ENCODE measurements at regions not wholly inside any gene's neighbourhood (a gene's known extent, or its start where the extent isn't known, plus 50 kb on each side); places are given as distances from the start of the nearest gene placed in this dataset.

DNA sequence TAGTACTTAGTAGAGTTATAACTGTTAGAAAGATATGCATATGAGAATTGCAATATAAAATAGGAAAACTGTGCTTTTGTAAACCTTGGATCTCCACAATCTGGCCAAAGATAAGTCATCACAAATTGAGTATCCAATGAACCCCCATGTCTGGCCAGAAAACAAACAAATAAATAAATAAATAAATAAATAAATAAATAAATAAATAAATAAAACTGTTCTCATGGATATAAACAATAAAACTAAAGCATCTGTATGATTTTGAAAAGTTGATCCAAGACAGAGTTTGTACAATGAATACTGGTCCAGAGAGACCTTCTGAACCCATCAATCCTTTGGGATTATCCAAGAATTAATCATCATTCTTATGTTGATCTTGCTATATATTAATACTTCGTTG, 367.6 kb upstream of the CDH9 start:
- WGBS (ENCODE audit: insufficient coverage, insufficient read length), result no CpG with 5 or more reads among the region's 1 CpG
- no peak for DNase-seq (ENCODE audit: low read depth, low spot score)

GRCh38 chr5:27403243-27403882, 365.0 kb upstream of the CDH9 start:
- no peak overlapping the region for H3K4me3 ChIP-seq (ENCODE audit: low read length)
- no peak for DNase-seq (ENCODE audit: low read depth, low spot score)
- no peak overlapping the region for H3K27ac ChIP-seq (ENCODE audit: low read length)
- no peaks in the 10 kb centered on the region for H3K4me1 ChIP-seq (ENCODE audit: control insufficient read depth, insufficient read depth, low read length)
- no peaks in the 10 kb centered on the region for H3K9me3 ChIP-seq (ENCODE audit: control insufficient read depth, insufficient read depth, low read length)
- no peaks in the 10 kb centered on the region for H3K36me3 ChIP-seq (ENCODE audit: control insufficient read depth, insufficient read depth, low read length)
- no CpG with 5 or more reads among the region's 5 CpGs for WGBS (ENCODE audit: insufficient coverage, insufficient read length)
- H3K27me3 ChIP-seq (ENCODE audit: control insufficient read depth, insufficient read depth, low read length), result no peaks in the 10 kb centered on the region

More for the DNA sequence above, 367.6 kb upstream of the CDH9 start:
- no peaks in the 10 kb centered on the region for H3K4me1 ChIP-seq (ENCODE audit: control insufficient read depth, insufficient read depth, low read length)
- H3K27ac ChIP-seq (ENCODE audit: low read length), result no peak overlapping the region
- H3K9me3 ChIP-seq (ENCODE audit: control insufficient read depth, insufficient read depth, low read length), result no peaks in the 10 kb centered on the region
- H3K4me3 ChIP-seq (ENCODE audit: low read length), result no peak overlapping the region
- H3K27me3 ChIP-seq (ENCODE audit: control insufficient read depth, insufficient read depth, low read length), result no peaks in the 10 kb centered on the region
- no peaks in the 10 kb centered on the region for H3K36me3 ChIP-seq (ENCODE audit: control insufficient read depth, insufficient read depth, low read length)

- WGBS (ENCODE audit: insufficient coverage, insufficient read length), result no CpG with 5 or more reads among the region's 3 CpGs
- H3K27ac ChIP-seq (ENCODE audit: low read length), result no peak overlapping the region
Measured at GRCh38 chr5:27402828-27403227, 364.4 kb upstream of the CDH9 start.

GRCh38 chr5:27396998-27397397, 358.6 kb upstream of the CDH9 start:
- Histone ChIP-seq H3K4me1 (ENCODE audit: control insufficient read depth, insufficient read depth, low read length) (no peaks in the 10 kb centered on the region), H3K27me3 (ENCODE audit: control insufficient read depth, insufficient read depth, low read length) (no peaks in the 10 kb centered on the region), H3K36me3 (ENCODE audit: control insufficient read depth, insufficient read depth, low read length) (no peaks in the 10 kb centered on the region), H3K27ac (ENCODE audit: low read length) (no peak overlapping the region), H3K9me3 (ENCODE audit: control insufficient read depth, insufficient read depth, low read length) (no peaks in the 10 kb centered on the region), H3K4me3 (ENCODE audit: low read length) (no peak overlapping the region)
- no peak for DNase-seq (ENCODE audit: low read depth, low spot score)
- WGBS (ENCODE audit: insufficient coverage, insufficient read length), result no CpG with 5 or more reads among the region's 9 CpGs

More at GRCh38 chr5:27402828-27403227, 364.4 kb upstream of the CDH9 start:
- DNase-seq (ENCODE audit: low read depth, low spot score), result no peak
- no peak overlapping the region for H3K4me3 ChIP-seq (ENCODE audit: low read length)
- no peaks in the 10 kb centered on the region for H3K27me3 ChIP-seq (ENCODE audit: control insufficient read depth, insufficient read depth, low read length)
- H3K9me3 ChIP-seq (ENCODE audit: control insufficient read depth, insufficient read depth, low read length), result no peaks in the 10 kb centered on the region
- no peaks in the 10 kb centered on the region for H3K36me3 ChIP-seq (ENCODE audit: control insufficient read depth, insufficient read depth, low read length)
- no peaks in the 10 kb centered on the region for H3K4me1 ChIP-seq (ENCODE audit: control insufficient read depth, insufficient read depth, low read length)

DNA sequence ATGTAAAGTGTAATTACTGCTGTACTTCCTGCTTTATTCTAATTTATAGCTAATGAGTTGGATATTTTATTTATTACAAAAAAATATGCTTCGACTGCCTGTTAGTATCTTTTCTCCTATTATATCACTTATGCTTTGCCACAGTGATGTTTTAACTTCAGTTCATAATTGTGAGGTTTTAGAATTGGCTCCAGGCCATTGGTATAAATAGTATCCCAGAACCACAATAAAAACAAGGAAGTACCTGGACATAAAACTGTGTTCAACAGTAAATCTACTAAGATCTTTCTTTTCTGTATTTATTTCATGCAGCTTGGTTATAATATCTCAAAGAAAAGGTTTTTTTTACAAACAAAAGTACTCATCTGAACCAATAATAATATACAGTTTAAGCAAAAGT, 354.3 kb upstream of the CDH9 start:
- DNase-seq (ENCODE audit: low read depth, low spot score), result no peak
- no CpG with 5 or more reads among the region's 1 CpG for WGBS (ENCODE audit: insufficient coverage, insufficient read length)
- Histone ChIP-seq H3K9me3 (ENCODE audit: control insufficient read depth, insufficient read depth, low read length) (no peaks in the 10 kb centered on the region), H3K27me3 (ENCODE audit: control insufficient read depth, insufficient read depth, low read length) (no peaks in the 10 kb centered on the region), H3K27ac (ENCODE audit: low read length) (no peak overlapping the region), H3K4me3 (ENCODE audit: low read length) (no peak overlapping the region), H3K36me3 (ENCODE audit: control insufficient read depth, insufficient read depth, low read length) (no peaks in the 10 kb centered on the region), H3K4me1 (ENCODE audit: control insufficient read depth, insufficient read depth, low read length) (no peaks in the 10 kb centered on the region)

GRCh38 chr5:27389696-27390095, 351.3 kb upstream of the CDH9 start:
- Histone ChIP-seq H3K4me1 (ENCODE audit: control insufficient read depth, insufficient read depth, low read length) (no peaks in the 10 kb centered on the region), H3K27me3 (ENCODE audit: control insufficient read depth, insufficient read depth, low read length) (no peaks in the 10 kb centered on the region), H3K36me3 (ENCODE audit: control insufficient read depth, insufficient read depth, low read length) (no peaks in the 10 kb centered on the region), H3K4me3 (ENCODE audit: low read length) (no peak overlapping the region), H3K9me3 (ENCODE audit: control insufficient read depth, insufficient read depth, low read length) (no peaks in the 10 kb centered on the region), H3K27ac (ENCODE audit: low read length) (no peak overlapping the region)
- no CpG with 5 or more reads among the region's 2 CpGs for WGBS (ENCODE audit: insufficient coverage, insufficient read length)
- no peak for DNase-seq (ENCODE audit: low read depth, low spot score)

DNA sequence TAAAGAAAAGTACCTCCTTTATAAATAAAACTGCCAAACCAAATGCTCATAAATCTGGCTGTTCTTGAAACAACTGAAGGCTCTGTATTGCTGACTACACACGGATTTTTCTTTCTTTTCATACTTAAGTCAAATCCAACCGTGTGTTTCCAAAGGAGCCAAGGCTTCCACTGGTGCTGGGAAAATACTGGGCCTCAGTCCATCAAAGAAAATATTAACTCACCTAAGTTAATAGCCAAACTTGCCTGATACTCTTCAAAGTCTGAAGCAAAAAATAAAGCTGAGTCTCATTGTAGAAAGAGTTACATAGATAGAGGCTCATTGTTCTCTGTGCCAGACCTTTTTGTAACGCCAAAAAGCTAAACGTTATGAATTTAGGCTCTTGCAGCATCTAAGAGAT, 350.4 kb upstream of the CDH9 start:
- Histone ChIP-seq H3K36me3 (ENCODE audit: control insufficient read depth, insufficient read depth, low read length) (no peaks in the 10 kb centered on the region), H3K4me3 (ENCODE audit: low read length) (no peak overlapping the region), H3K27ac (ENCODE audit: low read length) (no peak overlapping the region), H3K27me3 (ENCODE audit: control insufficient read depth, insufficient read depth, low read length) (no peaks in the 10 kb centered on the region), H3K4me1 (ENCODE audit: control insufficient read depth, insufficient read depth, low read length) (no peaks in the 10 kb centered on the region), H3K9me3 (ENCODE audit: control insufficient read depth, insufficient read depth, low read length) (no peaks in the 10 kb centered on the region)
- DNase-seq (ENCODE audit: low read depth, low spot score), result no peak
- WGBS (ENCODE audit: insufficient coverage, insufficient read length), result no CpG with 5 or more reads among the region's 4 CpGs

- no peaks in the 10 kb centered on the region for H3K4me1 ChIP-seq (ENCODE audit: control insufficient read depth, insufficient read depth, low read length)
- no peak for DNase-seq (ENCODE audit: low read depth, low spot score)
- no peak overlapping the region for H3K4me3 ChIP-seq (ENCODE audit: low read length)
- no peaks in the 10 kb centered on the region for H3K27me3 ChIP-seq (ENCODE audit: control insufficient read depth, insufficient read depth, low read length)
- no peak overlapping the region for H3K27ac ChIP-seq (ENCODE audit: low read length)
- H3K9me3 ChIP-seq (ENCODE audit: control insufficient read depth, insufficient read depth, low read length), result no peaks in the 10 kb centered on the region
- WGBS (ENCODE audit: insufficient coverage, insufficient read length), result no CpG with 5 or more reads among the region's 3 CpGs
- no peaks in the 10 kb centered on the region for H3K36me3 ChIP-seq (ENCODE audit: control insufficient read depth, insufficient read depth, low read length)
Measured at GRCh38 chr5:27387535-27388073, 349.2 kb upstream of the CDH9 start.

DNA sequence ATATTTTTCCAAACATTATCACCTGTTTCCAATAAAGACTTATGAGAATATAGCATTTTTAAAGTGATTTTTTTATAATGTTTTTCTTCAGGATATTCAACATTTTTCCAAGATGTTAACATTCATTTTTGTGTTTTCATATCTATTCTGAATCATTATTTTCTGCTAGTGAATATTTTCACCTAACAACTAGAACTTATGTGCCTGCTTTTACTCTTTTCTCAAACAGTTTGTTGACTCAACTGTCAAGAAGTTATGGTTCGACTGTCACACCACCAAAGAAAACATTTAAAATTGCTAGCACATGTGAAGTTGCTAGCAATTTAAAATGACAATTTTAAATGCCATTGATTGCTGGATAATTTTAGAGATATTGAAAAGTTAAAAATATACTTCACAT, 343.3 kb upstream of the CDH9 start:
- H3K27ac ChIP-seq (ENCODE audit: low read length), result no peak overlapping the region
- no peak for DNase-seq (ENCODE audit: low read depth, low spot score)
- H3K9me3 ChIP-seq (ENCODE audit: control insufficient read depth, insufficient read depth, low read length), result no peaks in the 10 kb centered on the region
- no peaks in the 10 kb centered on the region for H3K4me1 ChIP-seq (ENCODE audit: control insufficient read depth, insufficient read depth, low read length)
- no peak overlapping the region for H3K4me3 ChIP-seq (ENCODE audit: low read length)
- no CpG with 5 or more reads among the region's 1 CpG for WGBS (ENCODE audit: insufficient coverage, insufficient read length)
- H3K27me3 ChIP-seq (ENCODE audit: control insufficient read depth, insufficient read depth, low read length), result no peaks in the 10 kb centered on the region
- H3K36me3 ChIP-seq (ENCODE audit: control insufficient read depth, insufficient read depth, low read length), result no peaks in the 10 kb centered on the region

GRCh38 chr5:27377626-27378025, 339.2 kb upstream of the CDH9 start:
- Histone ChIP-seq H3K27ac (ENCODE audit: low read length) (no peak overlapping the region), H3K27me3 (ENCODE audit: control insufficient read depth, insufficient read depth, low read length) (no peaks in the 10 kb centered on the region), H3K4me1 (ENCODE audit: control insufficient read depth, insufficient read depth, low read length) (no peaks in the 10 kb centered on the region), H3K9me3 (ENCODE audit: control insufficient read depth, insufficient read depth, low read length) (no peaks in the 10 kb centered on the region), H3K4me3 (ENCODE audit: low read length) (no peak overlapping the region), H3K36me3 (ENCODE audit: control insufficient read depth, insufficient read depth, low read length) (no peaks in the 10 kb centered on the region)
- no CpG with 5 or more reads among the region's 4 CpGs for WGBS (ENCODE audit: insufficient coverage, insufficient read length)
- no peak for DNase-seq (ENCODE audit: low read depth, low spot score)

- no CpG with 5 or more reads among the region's 6 CpGs for WGBS (ENCODE audit: insufficient coverage, insufficient read length)
- Histone ChIP-seq H3K27ac (ENCODE audit: low read length) (no peak overlapping the region), H3K9me3 (ENCODE audit: control insufficient read depth, insufficient read depth, low read length) (no peaks in the 10 kb centered on the region), H3K27me3 (ENCODE audit: control insufficient read depth, insufficient read depth, low read length) (no peaks in the 10 kb centered on the region), H3K36me3 (ENCODE audit: control insufficient read depth, insufficient read depth, low read length) (no peaks in the 10 kb centered on the region), H3K4me1 (ENCODE audit: control insufficient read depth, insufficient read depth, low read length) (no peaks in the 10 kb centered on the region), H3K4me3 (ENCODE audit: low read length) (no peak overlapping the region)
- DNase-seq (ENCODE audit: low read depth, low spot score), result no peak
Measured at GRCh38 chr5:27353970-27354369, 315.6 kb upstream of the CDH9 start.

All from iPS DF 6.9 (cell line).